M059J (cell line): ENCODE measurements at regions not wholly inside any gene's neighbourhood (a gene's known extent, or its start where the extent isn't known, plus 50 kb on each side); places are given as distances from the start of the nearest gene placed in this dataset.

Experiments
- DNase-seq: peaks from one replicate; pipeline ENCODE4 v3.0.0-alpha.2; 2012; ENCODE audit warnings: low read depth

- peak; percentile 87 for DNase-seq
These were observed 58.3 kb upstream of the TNP1 start for GRCh38 chr2:216918088-216918680.

- DNase-seq = peak; percentile 80
These were observed 57.2 kb upstream of the TNP1 start for GRCh38 chr2:216916956-216917650.

GRCh38 chr2:216915557-216916150, 55.8 kb upstream of the TNP1 start:
- DNase-seq = no peak

GRCh38 chr2:216914491-216914890, 54.6 kb upstream of the TNP1 start:
- DNase-seq = no peak

GRCh38 chr2:216911886-216912285, 52.0 kb upstream of the TNP1 start:
- DNase-seq = peak; percentile 94

GRCh38 chr2:216911008-216911407, 51.1 kb upstream of the TNP1 start:
- no peak for DNase-seq

GRCh38 chr2:216909541-216910210, 49.8 kb upstream of the TNP1 start:
- DNase-seq = no peak
